SU-DHL-6 (cell line): ENCODE measurements at regions not wholly inside any gene's neighbourhood (a gene's known extent, or its start where the extent isn't known, plus 50 kb on each side); places are given as distances from the start of the nearest gene placed in this dataset.

Source experiments
- H2AFZ ChIP-seq: fragments of 200-600 bp; sonication (generic); 2 replicates; pipeline ENCODE4 v1.6.1; 2014; ENCODE audit warnings: low read depth, mild to moderate bottlenecking, moderate library complexity, mixed read lengths, antibody characterized with exemption, low read length; ENCODE audit not compliant: severe bottlenecking
- H3F3A ChIP-seq: fragments of 200-600 bp; shearing (Covaris generic); 2 replicates; pipeline ENCODE4 v1.6.0; 2016; ENCODE audit warnings: antibody characterized with exemption, mild to moderate bottlenecking; ENCODE audit not compliant: insufficient read depth
- H3K27ac ChIP-seq: fragments of 200-600 bp; sonication (generic); 2 replicates; pipeline ENCODE4 v1.5.1; 2016; ENCODE audit warnings: low read depth, mild to moderate bottlenecking, low read length, moderate library complexity, mixed read lengths
- H3K27me3 ChIP-seq: fragments of 200-600 bp; sonication (generic), shearing (Covaris generic); 2 replicates; pipeline ENCODE4 v1.6.0; 2014; ENCODE audit warnings: mild to moderate bottlenecking, low read length
- H3K36me3 ChIP-seq: fragments of 200-600 bp; sonication (generic); 2 replicates; pipeline ENCODE4 v1.6.1; 2014; ENCODE audit warnings: mild to moderate bottlenecking, low read length, mixed read lengths
- H3K4me2 ChIP-seq: fragments of 300-600, 200-600 bp; shearing (Covaris generic), sonication (generic); 2 replicates; pipeline ENCODE4 v1.6.0; 2014; ENCODE audit warnings: low read length, low read depth, mild to moderate bottlenecking; ENCODE audit not compliant: poor library complexity, severe bottlenecking
- H3K4me3 ChIP-seq: fragments of 200-600 bp; sonication (generic); 2 replicates; pipeline ENCODE4 v1.5.1; 2014; ENCODE audit warnings: antibody characterized with exemption, low read length, mild to moderate bottlenecking, mixed read lengths; ENCODE audit not compliant: insufficient read depth, poor library complexity, severe bottlenecking
- H3K79me2 ChIP-seq: fragments of 200-600 bp; sonication (generic); 2 replicates; pipeline ENCODE4 v1.6.1; 2014; ENCODE audit warnings: mild to moderate bottlenecking, low read length, moderate library complexity; ENCODE audit not compliant: insufficient read depth
- H3K9ac ChIP-seq: fragments of 200-600 bp; sonication (generic); 2 replicates; pipeline ENCODE4 v1.7.0; 2014; ENCODE audit warnings: mild to moderate bottlenecking, low read length
- H3K9me2 ChIP-seq: fragments of 200-600 bp; sonication (generic); replicated peaks from 2 replicates; pipeline ENCODE4 v1.6.1; 2014; ENCODE audit warnings: low read length; ENCODE audit not compliant: insufficient read depth
- H3K9me3 ChIP-seq: fragments of 200-600 bp; sonication (generic); 2 replicates; pipeline ENCODE4 v1.6.1; 2014; ENCODE audit warnings: low read length, mixed read lengths; ENCODE audit not compliant: insufficient read depth
- H4K20me1 ChIP-seq: fragments of 200-600 bp; sonication (generic); 2 replicates; pipeline ENCODE4 v1.6.1; 2014; ENCODE audit warnings: low read depth, mild to moderate bottlenecking, antibody characterized with exemption, low read length, moderate library complexity, mixed read lengths
- CTCF ChIP-seq: fragments of 200-600 bp; sonication (generic); IDR thresholded peaks from one replicate; pipeline ENCODE4 v1.5.1; 2017; ENCODE audit warnings: antibody characterized with exemption, mild to moderate bottlenecking, low read length, moderate library complexity; ENCODE audit not compliant: insufficient read depth, poor library complexity, severe bottlenecking
- EZH2phosphoT487 ChIP-seq: fragments of 200-600 bp; sonication (generic), shearing (Covaris generic); conservative IDR thresholded peaks from 2 replicates; pipeline ENCODE4 v1.6.1; 2018; ENCODE audit warnings: mild to moderate bottlenecking, antibody characterized with exemption, low read length, moderate library complexity, mixed read lengths

- Histone ChIP-seq H3K4me3 (no peak overlapping the region), H2AFZ (no peak overlapping the region), H3K9me2 (no peaks in the 10 kb centered on the region), H3K36me3 (no peaks in the 10 kb centered on the region), H3K79me2 (no peaks in the 10 kb centered on the region), H3K9ac (no peak overlapping the region), H3K4me2 (no peak overlapping the region), H3K9me3 (no peaks in the 10 kb centered on the region), H3K27me3 (no peaks in the 10 kb centered on the region), H3F3A (no peaks in the 10 kb centered on the region), H3K27ac (no peak overlapping the region), H4K20me1 (no peaks in the 10 kb centered on the region)
- TF ChIP-seq EZH2phosphoT487 (no peak), CTCF (no peak)
Observed at GRCh38 chr14:105929327-105930081, 403.1 kb downstream of the TMEM121 start.

GRCh38 chr14:105930572-105930971 lies 404.2 kb downstream of the TMEM121 start:
- Histone ChIP-seq H3K27me3 (no peaks in the 10 kb centered on the region), H3F3A (no peaks in the 10 kb centered on the region), H3K9ac (no peak overlapping the region), H4K20me1 (no peaks in the 10 kb centered on the region), H3K36me3 (no peaks in the 10 kb centered on the region), H3K4me2 (no peak overlapping the region), H3K9me3 (0 out of 2 replicates have a peak, but pooled peaks cover 7% of the 10 kb centered on the region), H3K79me2 (no peaks in the 10 kb centered on the region), H2AFZ (no peak overlapping the region), H3K9me2 (no peaks in the 10 kb centered on the region), H3K4me3 (no peak overlapping the region), H3K27ac (no peak overlapping the region)
- TF ChIP-seq EZH2phosphoT487: no peak
- TF ChIP-seq CTCF: no peak

DNA sequence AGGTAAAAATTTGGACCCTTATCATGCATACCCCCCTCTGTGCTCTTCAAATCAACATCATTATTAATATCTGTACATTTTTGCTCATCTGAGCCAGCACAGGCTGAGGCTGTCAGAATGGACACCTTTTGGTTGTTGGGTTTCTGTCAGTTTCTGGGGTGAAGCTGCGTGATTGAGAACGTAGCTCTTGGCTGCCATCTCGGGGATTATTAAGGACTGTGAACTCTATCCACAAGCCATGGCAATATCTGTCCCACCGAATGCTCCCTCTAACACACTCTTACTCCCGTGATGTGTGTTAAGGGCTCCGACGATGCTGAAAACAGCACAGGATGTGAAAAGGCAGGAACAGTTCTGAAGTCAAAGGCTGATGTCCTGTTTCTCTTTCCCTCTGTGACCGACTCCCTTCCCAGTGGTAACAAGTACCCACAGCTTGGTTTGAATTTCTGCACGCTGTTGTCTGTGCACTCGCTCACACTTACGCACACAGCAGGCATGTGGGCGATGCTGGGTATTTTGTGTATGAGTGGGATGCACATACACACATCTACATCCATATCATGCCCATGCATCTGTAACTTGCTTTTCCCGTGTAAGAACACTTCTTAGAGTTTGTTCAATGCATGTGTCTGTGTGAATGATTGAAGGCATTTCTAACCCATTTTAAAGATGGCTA lies 405.6 kb downstream of the TMEM121 start:
- no peaks in the 10 kb centered on the region for H3K9me2 ChIP-seq
- H3F3A ChIP-seq: no peaks in the 10 kb centered on the region
- no peaks in the 10 kb centered on the region for H3K36me3 ChIP-seq
- no peak overlapping the region for H3K4me2 ChIP-seq
- no peak overlapping the region for H3K27ac ChIP-seq
- H3K27me3 ChIP-seq: no peaks in the 10 kb centered on the region
- H2AFZ ChIP-seq: no peak overlapping the region
- H3K79me2 ChIP-seq: no peaks in the 10 kb centered on the region
- H3K9ac ChIP-seq: no peak overlapping the region
- H3K9me3 ChIP-seq: 0 out of 2 replicates have a peak, but pooled peaks cover 7% of the 10 kb centered on the region
- TF ChIP-seq EZH2phosphoT487 (no peak), CTCF (no peak)
- no peak overlapping the region for H3K4me3 ChIP-seq
- no peaks in the 10 kb centered on the region for H4K20me1 ChIP-seq
